Glutamatergic neuron (in vitro differentiated cells): ENCODE measurements at regions not wholly inside any gene's neighbourhood (a gene's known extent, or its start where the extent isn't known, plus 50 kb on each side); places are given as distances from the start of the nearest gene placed in this dataset.

ENCODE experiments used
- DNase-seq: peaks from one replicate; pipeline ENCODE4 v3.0.0; 2022
- H3K27ac Mint-ChIP-seq: one replicate; pipeline ENCODE4 v1.8.0; 2020; ENCODE audit warnings: mild to moderate bottlenecking, mixed read lengths, inconsistent platforms; ENCODE audit not compliant: unreplicated experiment
- H3K27me3 Mint-ChIP-seq: one replicate; pipeline ENCODE4 v1.8.0; 2020; ENCODE audit warnings: mild to moderate bottlenecking, moderate library complexity, mixed read lengths, inconsistent platforms; ENCODE audit not compliant: unreplicated experiment
- H3K36me3 Mint-ChIP-seq: one replicate; pipeline ENCODE4 v1.8.0; 2020; ENCODE audit warnings: mild to moderate bottlenecking, mixed read lengths, inconsistent platforms; ENCODE audit not compliant: unreplicated experiment
- H3K4me1 Mint-ChIP-seq: one replicate; pipeline ENCODE4 v1.8.0; 2020; ENCODE audit warnings: mild to moderate bottlenecking, low read depth, mixed read lengths, inconsistent platforms; ENCODE audit not compliant: unreplicated experiment
- H3K4me3 Mint-ChIP-seq: one replicate; pipeline ENCODE4 v1.8.0; 2020; ENCODE audit warnings: mild to moderate bottlenecking, mixed read lengths, inconsistent platforms; ENCODE audit not compliant: unreplicated experiment
- H3K9me3 Mint-ChIP-seq: one replicate; pipeline ENCODE4 v1.8.0; 2020; ENCODE audit warnings: mild to moderate bottlenecking, moderate library complexity, mixed read lengths, inconsistent platforms; ENCODE audit not compliant: unreplicated experiment
- CTCF ChIP-seq: fragments of 200-600 bp; sonication (generic); IDR thresholded peaks from one replicate; pipeline ENCODE4 v1.5.0; 2021; ENCODE audit not compliant: partially characterized antibody, unreplicated experiment

- Mint-ChIP-seq H3K27me3 (no peaks in the 10 kb centered on the region), H3K9me3 (peaks cover 4% of the 10 kb centered on the region), H3K4me1 (no peaks in the 10 kb centered on the region), H3K27ac (no peak overlapping the region), H3K36me3 (no peaks in the 10 kb centered on the region), H3K4me3 (no peak overlapping the region)
- no peak for TF ChIP-seq CTCF
- no peak for DNase-seq
These were observed 189.9 kb downstream of the SPRY2 start for GRCh38 chr13:80151016-80151415.

DNA sequence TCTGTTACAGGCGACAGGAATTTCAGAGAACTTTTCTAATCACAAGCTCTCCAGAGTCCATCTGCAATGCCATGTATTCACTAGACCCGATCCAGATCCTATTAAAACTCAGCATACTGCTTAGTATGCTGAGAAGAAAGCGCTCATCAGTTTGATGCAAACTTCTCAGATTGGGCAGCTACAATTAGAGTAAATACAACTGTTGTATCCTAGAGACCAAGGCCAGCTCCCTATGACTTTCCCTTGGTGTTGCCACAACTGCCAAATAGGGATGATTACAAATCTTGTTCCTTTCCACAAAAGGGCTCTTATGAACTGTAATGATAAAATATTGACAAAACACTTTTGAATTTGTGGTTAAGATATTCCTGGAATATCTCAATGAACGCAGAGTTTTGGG is 191.2 kb downstream of the SPRY2 start:
- Mint-ChIP-seq H3K36me3 (no peaks in the 10 kb centered on the region), H3K9me3 (peaks cover 4% of the 10 kb centered on the region), H3K4me1 (no peaks in the 10 kb centered on the region), H3K27me3 (no peaks in the 10 kb centered on the region), H3K4me3 (no peak overlapping the region), H3K27ac (no peak overlapping the region)
- no peak for TF ChIP-seq CTCF
- DNase-seq = no peak

GRCh38 chr13:80145171-80145690 is 195.7 kb downstream of the SPRY2 start:
- Mint-ChIP-seq H3K36me3 (no peaks in the 10 kb centered on the region), H3K27ac (no peak overlapping the region), H3K4me3 (no peak overlapping the region), H3K4me1 (no peaks in the 10 kb centered on the region), H3K27me3 (no peaks in the 10 kb centered on the region), H3K9me3 (no peaks in the 10 kb centered on the region)
- DNase-seq = no peak
- no peak for TF ChIP-seq CTCF

GRCh38 chr13:80144493-80144892 is 196.4 kb downstream of the SPRY2 start:
- Mint-ChIP-seq H3K4me3 (no peak overlapping the region), H3K27me3 (no peaks in the 10 kb centered on the region), H3K9me3 (no peaks in the 10 kb centered on the region), H3K36me3 (no peaks in the 10 kb centered on the region), H3K4me1 (no peaks in the 10 kb centered on the region), H3K27ac (no peak overlapping the region)
- no peak for TF ChIP-seq CTCF
- no peak for DNase-seq

GRCh38 chr13:80141123-80141849 is 199.6 kb downstream of the SPRY2 start:
- no peak overlapping the region for H3K4me3 Mint-ChIP-seq

More at GRCh38 chr13:80141123-80141849, 199.6 kb downstream of the SPRY2 start:
- Mint-ChIP-seq H3K27me3 (no peaks in the 10 kb centered on the region), H3K9me3 (no peaks in the 10 kb centered on the region), H3K4me1 (no peaks in the 10 kb centered on the region), H3K27ac (no peak overlapping the region), H3K36me3 (no peaks in the 10 kb centered on the region)
- TF ChIP-seq CTCF = no peak
- DNase-seq = no peak
